Uterus (tissue), 2 donors: ENCODE measurements at regions not wholly inside any gene's neighbourhood (a gene's known extent, or its start where the extent isn't known, plus 50 kb on each side); places are given as distances from the start of the nearest gene placed in this dataset.

ENCODE experiments used
- CTCF ChIP-seq, 4 experiments: fragments of 200-600 bp in 2 of 4; fragments of 450-650 bp in 2 of 4; sonication (generic) in 2 of 4; IDR thresholded peaks; one replicate each; pipeline ENCODE4 v1.5.1; 2016 to 2019; ENCODE audit warnings: antibody characterized with exemption in 4 of 4, mild to moderate bottlenecking in 2 of 4, moderate library complexity in 1 of 4
- POLR2A ChIP-seq, 2 donors: fragments of 450-650 bp; IDR thresholded peaks; one replicate each; pipeline ENCODE4 v1.6.1; 2016; ENCODE audit warnings: antibody characterized with exemption in 2 of 2, mild to moderate bottlenecking in 1 of 2, moderate library complexity in 1 of 2

- no peak for TF ChIP-seq POLR2A (IDR thresholded peaks at IDR 0.05)
- TF ChIP-seq CTCF (IDR thresholded peaks at IDR 0.05): no peak
Measured at GRCh38 chr3:31410411-31410810, 122.3 kb upstream of the STT3B start.
